OCI-LY1 (cell line): ENCODE measurements at regions not wholly inside any gene's neighbourhood (a gene's known extent, or its start where the extent isn't known, plus 50 kb on each side); places are given as distances from the start of the nearest gene placed in this dataset.

Experiments
- CTCF ChIP-seq: fragments of 200-600 bp; sonication (generic), shearing (Covaris generic); IDR thresholded peaks from 2 replicates; pipeline ENCODE4 v1.5.1; 2017; ENCODE audit warnings: mild to moderate bottlenecking, antibody characterized with exemption, low read length, moderate library complexity, mixed read lengths
- EZH2 ChIP-seq: fragments of 200-600 bp; sonication (generic), shearing (Covaris generic); IDR thresholded peaks from 2 replicates; pipeline ENCODE4 v1.8.0; 2017; ENCODE audit warnings: borderline replicate concordance, mixed run types, mild to moderate bottlenecking, antibody characterized with exemption, low read length, moderate library complexity, mixed read lengths

GRCh38 chr1:229028987-229029878, 241.7 kb upstream of the RAB4A start:
- TF ChIP-seq CTCF: no peak
- TF ChIP-seq EZH2: no peak
